ENCODE measurements at regions not wholly inside any gene's neighbourhood (a gene's known extent, or its start where the extent isn't known, plus 50 kb on each side); places are given as distances from the start of the nearest gene placed in this dataset.
A peak's percentile ranks its signal among the peaks of the same experiment; 100 is the strongest.

DNA sequence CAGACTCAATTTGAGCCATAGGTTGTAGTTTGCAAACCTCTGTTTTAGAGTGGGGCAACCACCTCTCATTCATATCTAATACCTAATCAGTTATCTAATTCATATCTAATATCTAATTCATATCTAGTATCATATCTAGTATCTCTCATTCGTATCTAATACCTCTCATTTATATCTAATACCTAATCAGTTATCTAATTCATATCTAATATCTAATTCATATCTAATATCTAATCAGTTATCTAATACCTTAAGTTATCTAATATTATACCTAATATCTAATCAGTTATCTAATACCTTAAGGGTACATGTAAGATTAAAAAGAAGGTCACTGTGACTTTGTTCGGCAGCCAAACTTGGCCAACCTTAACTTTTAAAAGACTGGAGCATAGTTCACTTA, 403.4 kb upstream of the MMADHC start:
- H3K4me3 ChIP-seq (replicated peaks in 1 of 2; ENCODE audit: low read depth in 1 of 2, low read length in 2 of 2), result no peak overlapping the region
- no peaks in the 10 kb centered on the region for H3K79me2 ChIP-seq (ENCODE audit: insufficient read depth, low read length)
- no peaks in the 10 kb centered on the region for H3K27me3 ChIP-seq (ENCODE audit: insufficient read depth, low read length)
- no peak overlapping the region for H3K27ac ChIP-seq (ENCODE audit: low read depth, low read length)
- CTCF ChIA-PET, result no interaction called here
- RAD21 ChIA-PET (ENCODE audit: low non-redundant PET in 1 of 2, low total read pairs in 2 of 2, uncharacterized antibody in 2 of 2, unreplicated experiment in 2 of 2), result no interaction called here
- DNase-seq (ENCODE audit: low read depth, low spot score) (no peak), ATAC-seq (no peak)
- no TSS peak for BruUV-seq (replicated peaks)
- no peaks in the 10 kb centered on the region for H3K9me3 ChIP-seq (ENCODE audit: control insufficient read depth in 1 of 2, insufficient read depth in 1 of 2, low read depth in 1 of 2, low read length in 2 of 2)
- no peak overlapping the region for H3K9ac ChIP-seq (ENCODE audit: low read length)
- POLR2A ChIA-PET, result no interaction called here
- no peak overlapping the region for H3K4me2 ChIP-seq (ENCODE audit: low read length)
- H3K36me3 ChIP-seq (ENCODE audit: control insufficient read depth in 1 of 2, insufficient read depth in 2 of 2, low read length in 2 of 2), result no peaks in the 10 kb centered on the region
- no peak overlapping the region for H2AFZ ChIP-seq (ENCODE audit: low read depth, low read length, poor library complexity, severe bottlenecking)
- peaks cover 12 to 27% of the 10 kb centered on the region in 2 experiments; a peak in 3 of 4 replicates for H3K4me1 ChIP-seq (ENCODE audit: control insufficient read depth in 1 of 2, insufficient read depth in 2 of 2, low read length in 2 of 2)
- no peaks in the 10 kb centered on the region for H4K20me1 ChIP-seq (ENCODE audit: insufficient read depth)
- intact Hi-C loops (cut with micrococcal nuclease), result loop anchor here (10.0 kb wide), 1 partner anchor 494 kb away; the partner anchor contains the start of gene RND3
- TF ChIP-seq YY1 (IDR thresholded peaks at IDR 0.05; ENCODE audit: extremely low read depth, insufficient replicate concordance, low read depth, low read length) (no peak), JUND (IDR thresholded peaks at IDR 0.05) (no peak)
- no peaks in the 10 kb centered on the region for H3K9me2 ChIP-seq (ENCODE audit: insufficient read depth)

DNA sequence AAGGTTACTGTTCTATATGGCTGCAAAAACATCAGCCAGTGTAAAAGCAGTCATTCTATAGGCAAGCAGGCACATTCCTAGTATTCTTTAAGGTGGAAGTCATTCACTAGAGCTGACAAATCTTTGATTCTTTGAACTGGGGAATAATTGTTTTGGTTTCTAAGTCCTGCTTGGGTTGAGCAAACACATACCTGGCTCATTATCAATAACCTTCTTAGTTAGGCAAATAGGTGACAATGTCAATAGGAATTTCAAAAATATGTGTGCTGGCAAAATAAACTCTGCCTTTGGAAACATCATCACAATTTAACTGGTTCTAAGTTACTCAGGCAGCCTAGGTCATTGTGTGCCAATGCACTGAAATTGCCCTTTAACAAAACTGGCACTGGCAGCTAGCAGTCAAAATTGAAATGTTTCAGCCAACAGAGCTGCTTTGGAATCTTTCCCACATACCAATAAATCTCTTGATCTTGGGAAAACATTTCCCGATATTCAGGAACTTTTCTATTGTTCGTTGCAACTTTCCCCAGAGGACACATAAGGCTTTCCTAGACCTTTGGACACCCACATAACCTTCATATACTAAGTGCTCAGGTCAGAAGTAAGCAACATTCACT, 402.0 kb upstream of the MMADHC start:
- Histone ChIP-seq H3K27me3 (ENCODE audit: insufficient read depth, low read length) (no peaks in the 10 kb centered on the region), H3K9me3 (ENCODE audit: control insufficient read depth in 1 of 2, insufficient read depth in 1 of 2, low read depth in 1 of 2, low read length in 2 of 2) (no peaks in the 10 kb centered on the region), H2AFZ (ENCODE audit: low read depth, low read length, poor library complexity, severe bottlenecking) (no peak overlapping the region), H4K20me1 (ENCODE audit: insufficient read depth) (no peaks in the 10 kb centered on the region), H3K4me2 (ENCODE audit: low read length) (peak overlapping the region; percentile 15), H3K4me3 (replicated peaks in 1 of 2; ENCODE audit: low read depth in 1 of 2, low read length in 2 of 2) (no peak overlapping the region), H3K79me2 (ENCODE audit: insufficient read depth, low read length) (no peaks in the 10 kb centered on the region), H3K4me1 (ENCODE audit: control insufficient read depth in 1 of 2, insufficient read depth in 2 of 2, low read length in 2 of 2) (peaks cover 8 to 22% of the 10 kb centered on the region in 2 experiments; a peak in 3 of 4 replicates), H3K27ac (ENCODE audit: low read depth, low read length) (no peak overlapping the region), H3K9me2 (ENCODE audit: insufficient read depth) (no peaks in the 10 kb centered on the region), H3K9ac (ENCODE audit: low read length) (no peak overlapping the region), H3K36me3 (ENCODE audit: control insufficient read depth in 1 of 2, insufficient read depth in 2 of 2, low read length in 2 of 2) (no peaks in the 10 kb centered on the region)
- ATAC-seq (no peak), DNase-seq (ENCODE audit: low read depth, low spot score) (no peak)
- ChIA-PET RAD21 (ENCODE audit: low non-redundant PET in 1 of 2, low total read pairs in 2 of 2, uncharacterized antibody in 2 of 2, unreplicated experiment in 2 of 2) (no interaction called here), CTCF (no interaction called here), POLR2A (no interaction called here)
- no TSS peak for BruUV-seq (replicated peaks)
- intact Hi-C loops (cut with micrococcal nuclease), result loop anchor here (10.0 kb wide), 1 partner anchor 495 kb away; the partner anchor contains the start of gene RND3
- no peak for TF ChIP-seq TCF7L2 (IDR thresholded peaks at IDR 0.05; ENCODE audit: borderline replicate concordance, extremely low read depth, insufficient read depth, insufficient read length)
- TF ChIP-seq SIN3A (IDR thresholded peaks at IDR 0.05; ENCODE audit: low read depth), result no peak
- no peak for TF ChIP-seq FOSL1 (IDR thresholded peaks at IDR 0.05; ENCODE audit: low read depth)
- TF ChIP-seq SP1 (IDR thresholded peaks at IDR 0.05; ENCODE audit: low read depth), result no peak
- TF ChIP-seq, protein P1, sequence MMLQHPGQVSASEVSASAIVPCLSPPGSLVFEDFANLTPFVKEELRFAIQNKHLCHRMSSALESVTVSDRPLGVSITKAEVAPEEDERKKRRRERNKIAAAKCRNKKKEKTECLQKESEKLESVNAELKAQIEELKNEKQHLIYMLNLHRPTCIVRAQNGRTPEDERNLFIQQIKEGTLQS (IDR thresholded peaks at IDR 0.05), result no peak
- TF ChIP-seq CEBPB (IDR thresholded peaks at IDR 0.05; ENCODE audit: low read depth), result no peak
- no peak for TF ChIP-seq EGR1 (IDR thresholded peaks at IDR 0.05; ENCODE audit: low read depth)
- TF ChIP-seq CBX3 (IDR thresholded peaks at IDR 0.05; ENCODE audit: low read depth), result no peak
- TF ChIP-seq, protein P2, sequence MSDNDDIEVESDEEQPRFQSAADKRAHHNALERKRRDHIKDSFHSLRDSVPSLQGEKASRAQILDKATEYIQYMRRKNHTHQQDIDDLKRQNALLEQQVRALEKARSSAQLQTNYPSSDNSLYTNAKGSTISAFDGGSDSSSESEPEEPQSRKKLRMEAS (IDR thresholded peaks at IDR 0.05), result no peak
- TF ChIP-seq EZH2phosphoT487 (IDR thresholded peaks at IDR 0.05; ENCODE audit: borderline replicate concordance), result no peak
- TF ChIP-seq, protein P3, sequence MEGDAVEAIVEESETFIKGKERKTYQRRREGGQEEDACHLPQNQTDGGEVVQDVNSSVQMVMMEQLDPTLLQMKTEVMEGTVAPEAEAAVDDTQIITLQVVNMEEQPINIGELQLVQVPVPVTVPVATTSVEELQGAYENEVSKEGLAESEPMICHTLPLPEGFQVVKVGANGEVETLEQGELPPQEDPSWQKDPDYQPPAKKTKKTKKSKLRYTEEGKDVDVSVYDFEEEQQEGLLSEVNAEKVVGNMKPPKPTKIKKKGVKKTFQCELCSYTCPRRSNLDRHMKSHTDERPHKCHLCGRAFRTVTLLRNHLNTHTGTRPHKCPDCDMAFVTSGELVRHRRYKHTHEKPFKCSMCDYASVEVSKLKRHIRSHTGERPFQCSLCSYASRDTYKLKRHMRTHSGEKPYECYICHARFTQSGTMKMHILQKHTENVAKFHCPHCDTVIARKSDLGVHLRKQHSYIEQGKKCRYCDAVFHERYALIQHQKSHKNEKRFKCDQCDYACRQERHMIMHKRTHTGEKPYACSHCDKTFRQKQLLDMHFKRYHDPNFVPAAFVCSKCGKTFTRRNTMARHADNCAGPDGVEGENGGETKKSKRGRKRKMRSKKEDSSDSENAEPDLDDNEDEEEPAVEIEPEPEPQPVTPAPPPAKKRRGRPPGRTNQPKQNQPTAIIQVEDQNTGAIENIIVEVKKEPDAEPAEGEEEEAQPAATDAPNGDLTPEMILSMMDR (IDR thresholded peaks at IDR 0.05 in 2 of 3, conservative IDR thresholded peaks at IDR 0.05 in 1 of 3; ENCODE audit: borderline replicate concordance in 1 of 3, insufficient read depth in 1 of 3, low read depth in 2 of 3, low read length in 2 of 3), result no peak
- TF ChIP-seq RAD21 (IDR thresholded peaks at IDR 0.05; ENCODE audit: low read depth), result no peak
- TF ChIP-seq, protein P4, sequence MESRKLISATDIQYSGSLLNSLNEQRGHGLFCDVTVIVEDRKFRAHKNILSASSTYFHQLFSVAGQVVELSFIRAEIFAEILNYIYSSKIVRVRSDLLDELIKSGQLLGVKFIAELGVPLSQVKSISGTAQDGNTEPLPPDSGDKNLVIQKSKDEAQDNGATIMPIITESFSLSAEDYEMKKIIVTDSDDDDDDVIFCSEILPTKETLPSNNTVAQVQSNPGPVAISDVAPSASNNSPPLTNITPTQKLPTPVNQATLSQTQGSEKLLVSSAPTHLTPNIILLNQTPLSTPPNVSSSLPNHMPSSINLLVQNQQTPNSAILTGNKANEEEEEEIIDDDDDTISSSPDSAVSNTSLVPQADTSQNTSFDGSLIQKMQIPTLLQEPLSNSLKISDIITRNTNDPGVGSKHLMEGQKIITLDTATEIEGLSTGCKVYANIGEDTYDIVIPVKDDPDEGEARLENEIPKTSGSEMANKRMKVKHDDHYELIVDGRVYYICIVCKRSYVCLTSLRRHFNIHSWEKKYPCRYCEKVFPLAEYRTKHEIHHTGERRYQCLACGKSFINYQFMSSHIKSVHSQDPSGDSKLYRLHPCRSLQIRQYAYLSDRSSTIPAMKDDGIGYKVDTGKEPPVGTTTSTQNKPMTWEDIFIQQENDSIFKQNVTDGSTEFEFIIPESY (IDR thresholded peaks at IDR 0.05; ENCODE audit: extremely low read depth, insufficient replicate concordance, low read length), result no peak
- no peak for TF ChIP-seq POLR2AphosphoS5 (IDR thresholded peaks at IDR 0.05; ENCODE audit: low read depth, low read length)
- no peak for TF ChIP-seq SRF (IDR thresholded peaks at IDR 0.05; ENCODE audit: low read depth)
